PC-9 (cell line): ENCODE measurements at regions not wholly inside any gene's neighbourhood (a gene's known extent, or its start where the extent isn't known, plus 50 kb on each side); places are given as distances from the start of the nearest gene placed in this dataset.

Experiments
- EZH2 ChIP-seq: fragments of 200-600 bp; sonication (generic); IDR thresholded peaks from 2 replicates; pipeline ENCODE4 v1.8.0; 2017; ENCODE audit warnings: antibody characterized with exemption, low read depth
- TF ChIP-seq, protein P1 (sequence below): fragments of 200-600 bp; sonication (generic); conservative IDR thresholded peaks from 2 replicates; pipeline ENCODE4 v1.6.1; 2017; ENCODE audit warnings: mixed run types, antibody characterized with exemption, mild to moderate bottlenecking, moderate library complexity

DNA sequence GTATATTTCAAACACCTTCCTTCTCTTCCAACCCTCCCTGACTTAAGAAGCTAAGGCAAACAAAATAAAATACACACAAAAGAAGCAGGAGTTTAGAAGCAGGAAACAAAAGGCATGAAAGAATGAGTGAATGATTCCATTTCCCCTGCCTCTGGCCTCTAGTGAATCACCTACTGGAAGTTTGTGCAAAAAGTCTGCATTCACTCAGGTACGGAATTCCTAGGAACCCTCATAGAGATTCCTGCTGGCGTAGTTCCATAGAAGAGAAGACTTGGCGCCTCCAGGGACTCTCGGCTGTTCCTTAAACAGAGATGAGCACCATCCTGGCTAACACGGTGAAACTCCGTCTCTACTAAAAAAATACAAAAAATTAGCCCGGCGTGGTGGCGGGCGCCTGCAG, 125.9 kb upstream of the TBL1X start:
- TF ChIP-seq, protein P1, sequence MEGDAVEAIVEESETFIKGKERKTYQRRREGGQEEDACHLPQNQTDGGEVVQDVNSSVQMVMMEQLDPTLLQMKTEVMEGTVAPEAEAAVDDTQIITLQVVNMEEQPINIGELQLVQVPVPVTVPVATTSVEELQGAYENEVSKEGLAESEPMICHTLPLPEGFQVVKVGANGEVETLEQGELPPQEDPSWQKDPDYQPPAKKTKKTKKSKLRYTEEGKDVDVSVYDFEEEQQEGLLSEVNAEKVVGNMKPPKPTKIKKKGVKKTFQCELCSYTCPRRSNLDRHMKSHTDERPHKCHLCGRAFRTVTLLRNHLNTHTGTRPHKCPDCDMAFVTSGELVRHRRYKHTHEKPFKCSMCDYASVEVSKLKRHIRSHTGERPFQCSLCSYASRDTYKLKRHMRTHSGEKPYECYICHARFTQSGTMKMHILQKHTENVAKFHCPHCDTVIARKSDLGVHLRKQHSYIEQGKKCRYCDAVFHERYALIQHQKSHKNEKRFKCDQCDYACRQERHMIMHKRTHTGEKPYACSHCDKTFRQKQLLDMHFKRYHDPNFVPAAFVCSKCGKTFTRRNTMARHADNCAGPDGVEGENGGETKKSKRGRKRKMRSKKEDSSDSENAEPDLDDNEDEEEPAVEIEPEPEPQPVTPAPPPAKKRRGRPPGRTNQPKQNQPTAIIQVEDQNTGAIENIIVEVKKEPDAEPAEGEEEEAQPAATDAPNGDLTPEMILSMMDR = no peak
- no peak for TF ChIP-seq EZH2
